Peyer's patch (tissue), 4 donors: ENCODE measurements at regions not wholly inside any gene's neighbourhood (a gene's known extent, or its start where the extent isn't known, plus 50 kb on each side); places are given as distances from the start of the nearest gene placed in this dataset.

ENCODE experiments used
- DNase-seq, 3 donors: peaks; one replicate each; pipeline ENCODE4 v3.0.0-alpha.2; 2017 to 2019
- H3K27ac ChIP-seq, 4 donors: fragments of 200-600 bp; sonication (generic); one replicate each; pipeline ENCODE4 v1.5.1; 2016 to 2019
- H3K27me3 ChIP-seq, 2 donors: fragments of 200-600 bp; sonication (generic); one replicate each; pipeline ENCODE4 v1.5.1; 2019
- H3K36me3 ChIP-seq, 3 donors: fragments of 200-600 bp; sonication (generic); one replicate each; pipeline ENCODE4 v1.5.1; 2016 to 2019
- H3K4me1 ChIP-seq, 4 donors: fragments of 200-600 bp; sonication (generic); one replicate each; pipeline ENCODE4 v1.5.1; 2016 to 2019
- H3K4me3 ChIP-seq, 4 donors: fragments of 200-600 bp; sonication (generic); 1 replicate in 3 of 4; 2 replicates in 1 of 4; pipeline ENCODE4 v1.5.1; 2016 to 2019; ENCODE audit warnings: mild to moderate bottlenecking in 1 of 4
- H3K9me3 ChIP-seq, 4 donors: fragments of 200-600 bp; sonication (generic); one replicate each; pipeline ENCODE4 v1.5.1; 2016 to 2019; ENCODE audit warnings: mild to moderate bottlenecking in 1 of 4
- CTCF ChIP-seq, 6 experiments: fragments of 450-650 bp in 4 of 6; fragments of 200-600 bp in 2 of 6; sonication (generic) in 1 of 6; IDR thresholded peaks; one replicate each; pipeline ENCODE4 v1.5.1; 2017 to 2019; ENCODE audit warnings: antibody characterized with exemption in 6 of 6, mild to moderate bottlenecking in 3 of 6, moderate library complexity in 1 of 6
- POLR2A ChIP-seq, 2 donors: fragments of 450-650 bp; IDR thresholded peaks; one replicate each; pipeline ENCODE4 v1.5.1; 2017; ENCODE audit warnings: antibody characterized with exemption in 2 of 2, mild to moderate bottlenecking in 2 of 2, moderate library complexity in 2 of 2

DNA sequence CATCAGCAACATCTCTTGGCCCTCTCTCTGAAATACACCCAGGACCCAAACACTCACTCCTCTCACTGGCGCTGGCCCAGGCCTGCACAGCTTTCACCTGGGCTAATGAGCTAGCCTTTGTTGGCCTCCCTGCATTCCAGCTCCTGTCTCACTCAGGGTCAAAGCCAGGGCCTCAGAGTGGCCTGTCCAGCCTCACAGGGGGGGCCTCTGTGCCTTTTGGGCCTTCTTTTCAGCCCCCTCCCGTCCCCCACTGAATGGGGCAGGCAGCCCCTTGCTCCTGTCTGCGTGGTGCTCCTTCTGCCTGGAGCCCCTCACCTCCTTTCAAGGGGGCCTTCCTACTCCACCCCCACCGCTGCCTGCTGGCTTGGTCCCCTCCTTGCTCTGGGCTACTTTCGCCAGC lies 59.0 kb upstream of the PRR23E start:
- H3K27me3 ChIP-seq = no peaks in the 10 kb centered on the region
- no peaks in the 10 kb centered on the region for H3K9me3 ChIP-seq
- no peak for DNase-seq
- no peak overlapping the region for H3K4me3 ChIP-seq
- no peak overlapping the region for H3K27ac ChIP-seq
- peaks cover 0 to 7% (median 0%) of the 10 kb centered on the region in 4 donors for H3K4me1 ChIP-seq
- TF ChIP-seq CTCF (IDR thresholded peaks at IDR 0.05) (no peak), POLR2A (IDR thresholded peaks at IDR 0.05) (no peak)
- no peaks in the 10 kb centered on the region for H3K36me3 ChIP-seq

DNA sequence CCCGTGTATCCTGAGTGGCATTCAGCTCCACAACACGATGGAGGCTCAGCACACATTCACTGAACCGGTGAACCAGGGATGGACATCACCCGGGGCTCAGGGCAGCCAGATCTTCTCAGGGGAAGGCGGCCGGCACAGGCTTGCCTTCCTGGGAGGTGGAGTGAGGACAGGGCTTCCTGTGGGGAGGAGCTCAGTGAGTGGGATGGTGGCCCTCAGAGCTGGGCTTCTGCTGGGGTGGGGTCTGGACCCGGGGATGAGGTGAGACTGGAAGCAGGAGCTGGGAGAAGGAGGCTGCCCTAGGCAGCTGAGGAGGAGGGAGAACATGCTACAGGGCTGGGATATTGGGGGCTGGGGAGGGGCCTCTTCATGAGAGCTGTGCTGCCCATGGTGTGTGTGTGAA lies 58.5 kb upstream of the PRR23E start:
- no peaks in the 10 kb centered on the region for H3K27me3 ChIP-seq
- TF ChIP-seq CTCF (IDR thresholded peaks at IDR 0.05) (no peak), POLR2A (IDR thresholded peaks at IDR 0.05) (no peak)
- no peaks in the 10 kb centered on the region for H3K36me3 ChIP-seq
- no peaks in the 10 kb centered on the region for H3K9me3 ChIP-seq
- no peak overlapping the region for H3K27ac ChIP-seq
- peaks cover 0 to 9% (median 0%) of the 10 kb centered on the region in 4 donors for H3K4me1 ChIP-seq
- DNase-seq = no peak
- H3K4me3 ChIP-seq = no peak overlapping the region

- Histone ChIP-seq H3K4me3 (peak overlapping the region in 2 of 4 donors; percentile 14 to 36), H3K9me3 (no peaks in the 10 kb centered on the region), H3K27ac (no peak overlapping the region), H3K4me1 (peaks cover 0 to 11% (median 0%) of the 10 kb centered on the region in 4 donors), H3K27me3 (no peaks in the 10 kb centered on the region), H3K36me3 (no peaks in the 10 kb centered on the region)
- no peak for TF ChIP-seq POLR2A (IDR thresholded peaks at IDR 0.05)
- TF ChIP-seq CTCF (IDR thresholded peaks at IDR 0.05) = no peak
- DNase-seq = peak in 1 of 3 donors; percentile 37
Observed at GRCh38 chr3:127134887-127135240, 58.1 kb upstream of the PRR23E start.

DNA sequence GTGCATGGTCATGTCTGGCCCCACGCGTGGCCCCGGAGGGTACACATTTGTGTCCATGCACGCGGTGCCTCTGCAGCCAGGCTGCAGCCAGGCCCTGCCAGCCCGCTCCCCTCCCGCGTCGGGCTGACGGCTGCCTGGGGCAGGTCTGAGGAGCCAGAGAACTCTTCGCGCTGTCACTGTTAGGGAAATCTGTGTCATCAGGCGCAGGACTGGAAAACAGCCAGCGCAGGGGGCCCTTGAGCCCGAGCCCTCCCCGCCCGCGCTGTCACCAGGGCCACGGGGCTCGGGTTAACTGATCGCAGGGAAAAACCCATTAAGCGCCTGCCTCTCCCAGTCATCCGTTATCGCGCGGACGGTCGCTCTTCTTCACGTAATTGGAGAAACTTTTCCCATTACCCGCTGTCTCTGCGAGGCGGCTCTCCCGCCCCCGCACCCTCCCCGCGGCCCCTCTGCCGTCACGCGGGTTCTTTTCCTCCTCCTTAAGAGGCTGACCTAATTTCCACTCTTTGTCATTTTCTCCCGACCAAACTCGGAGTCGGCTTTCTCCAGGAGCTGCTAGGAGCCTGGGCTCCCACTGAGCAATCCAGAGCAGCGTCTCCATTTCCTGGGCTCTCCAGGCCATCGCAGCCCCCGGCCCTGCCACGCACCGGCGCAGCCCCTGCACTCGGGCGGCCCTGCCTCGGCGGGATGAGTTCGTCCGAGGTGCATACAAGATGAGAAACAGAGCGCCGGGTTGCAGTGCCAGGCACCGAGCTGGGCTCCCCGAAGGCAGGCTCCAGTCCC lies 57.5 kb upstream of the PRR23E start:
- H3K36me3 ChIP-seq = no peaks in the 10 kb centered on the region
- peak overlapping the region in 2 of 4 donors; percentile 14 to 36 for H3K4me3 ChIP-seq
- DNase-seq = peak in 1 of 3 donors; percentile 48
- no peaks in the 10 kb centered on the region for H3K27me3 ChIP-seq
- H3K27ac ChIP-seq = no peak overlapping the region
- TF ChIP-seq CTCF (IDR thresholded peaks at IDR 0.05) = no peak
- TF ChIP-seq POLR2A (IDR thresholded peaks at IDR 0.05) = no peak
- no peaks in the 10 kb centered on the region for H3K9me3 ChIP-seq
- H3K4me1 ChIP-seq = peaks cover 0 to 11% (median 0%) of the 10 kb centered on the region in 4 donors

DNA sequence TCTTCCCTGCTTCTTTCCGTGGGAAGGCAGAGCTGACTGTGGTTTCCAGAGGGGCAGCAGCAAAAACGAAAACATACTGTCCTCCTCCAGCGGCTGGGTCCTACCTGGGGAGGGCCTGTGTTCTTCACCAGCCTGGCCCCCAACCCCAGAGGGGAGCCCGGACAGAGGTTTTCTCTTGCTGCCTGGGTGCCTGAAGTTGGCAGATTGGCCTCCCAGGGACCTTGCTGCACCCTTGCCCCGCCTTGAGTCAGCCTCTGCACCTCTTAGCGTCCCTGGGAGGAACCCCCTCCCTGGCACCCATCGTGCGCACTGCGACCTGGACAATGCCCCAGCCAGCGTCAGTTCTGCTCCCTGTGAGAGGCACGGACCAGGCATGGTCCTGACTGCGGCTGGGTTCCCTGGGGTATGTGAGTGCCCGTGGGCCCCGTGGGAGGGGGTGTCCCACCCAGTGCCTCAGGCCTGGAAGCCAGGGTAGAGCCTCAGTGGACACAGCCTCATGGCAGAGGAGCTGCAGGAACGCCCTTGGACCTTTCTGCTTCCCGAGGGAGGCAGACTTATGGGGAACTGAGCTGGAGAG lies 56.8 kb upstream of the PRR23E start:
- Histone ChIP-seq H3K4me3 (peak overlapping the region in 1 of 4 donors; percentile 36), H3K27ac (no peak overlapping the region), H3K36me3 (no peaks in the 10 kb centered on the region), H3K9me3 (no peaks in the 10 kb centered on the region), H3K27me3 (no peaks in the 10 kb centered on the region), H3K4me1 (peaks cover 0 to 11% (median 0%) of the 10 kb centered on the region in 4 donors)
- DNase-seq = peak in 1 of 3 donors; percentile 46
- TF ChIP-seq POLR2A (IDR thresholded peaks at IDR 0.05) (no peak), CTCF (IDR thresholded peaks at IDR 0.05) (no peak)
